DND-41 (cell line): ENCODE measurements at regions not wholly inside any gene's neighbourhood (a gene's known extent, or its start where the extent isn't known, plus 50 kb on each side); places are given as distances from the start of the nearest gene placed in this dataset.

Experiments used
- ATAC-seq: fragments of 200-7000 bp; cut with Tn5 transposase; 3 replicates; pipeline ENCODE4 v1.9.1; 2021; ENCODE audit warnings: low read depth; ENCODE audit not compliant: insufficient read depth
- DNase-seq: peaks from one replicate; pipeline ENCODE4 v3.0.0-alpha.2; 2020
- H2AFZ ChIP-seq: 2 replicates; pipeline ENCODE4 v1.6.0; 2012; ENCODE audit warnings: low read depth, low read length
- H3K27ac ChIP-seq: 2 replicates; pipeline ENCODE4 v1.5.1; 2012; ENCODE audit warnings: low read length, inconsistent platforms
- H3K27me3 ChIP-seq: fragments of 200-600 bp; sonication (generic); 2 replicates; pipeline ENCODE4 v1.6.0; 2012; ENCODE audit warnings: low read length, mild to moderate bottlenecking, inconsistent platforms; ENCODE audit not compliant: insufficient read depth, poor library complexity
- H3K36me3 ChIP-seq: 2 replicates; pipeline ENCODE4 v1.5.1; 2012; ENCODE audit warnings: low read length, inconsistent platforms; ENCODE audit not compliant: insufficient read depth
- H3K4me1 ChIP-seq: 2 replicates; pipeline ENCODE4 v1.5.1; 2012; ENCODE audit warnings: mild to moderate bottlenecking, low read length; ENCODE audit not compliant: insufficient read depth
- H3K4me2 ChIP-seq: 2 replicates; pipeline ENCODE4 v1.6.0; 2012; ENCODE audit warnings: mild to moderate bottlenecking, moderate library complexity, low read length, inconsistent platforms; ENCODE audit not compliant: insufficient read depth
- H3K4me3 ChIP-seq, 2 experiments: fragments of 200-600 bp in 1 of 2; shearing (Covaris generic) in 1 of 2; 2 replicates each; pipeline ENCODE4 v1.5.1; 2012 to 2016; ENCODE audit warnings: inconsistent platforms in 2 of 2, low read length in 2 of 2, mild to moderate bottlenecking in 2 of 2, low read depth in 1 of 2, moderate library complexity in 1 of 2
- H3K79me2 ChIP-seq: 2 replicates; pipeline ENCODE4 v1.6.0; 2012; ENCODE audit warnings: low read length, inconsistent platforms; ENCODE audit not compliant: insufficient read depth
- H3K9ac ChIP-seq: 2 replicates; pipeline ENCODE4 v1.6.0; 2012; ENCODE audit warnings: low read depth, mild to moderate bottlenecking, inconsistent platforms, low read length, moderate library complexity
- H3K9me3 ChIP-seq: 2 replicates; pipeline ENCODE4 v1.5.1; 2012; ENCODE audit warnings: low read length, moderate library complexity, mild to moderate bottlenecking, inconsistent platforms; ENCODE audit not compliant: insufficient read depth, severe bottlenecking
- H4K20me1 ChIP-seq: 2 replicates; pipeline ENCODE4 v1.6.0; 2012; ENCODE audit warnings: low read length; ENCODE audit not compliant: insufficient read depth
- EZH2 ChIP-seq: IDR thresholded peaks from 3 replicates; pipeline ENCODE4 v1.6.1; 2012; ENCODE audit warnings: borderline replicate concordance, low read depth, mild to moderate bottlenecking, moderate library complexity, low read length, inconsistent platforms; ENCODE audit not compliant: severe bottlenecking
- TF ChIP-seq, protein P1 (sequence below): IDR thresholded peaks from 2 replicates; pipeline ENCODE4 v1.5.1; 2012; ENCODE audit warnings: borderline replicate concordance, low read length, moderate library complexity, mild to moderate bottlenecking; ENCODE audit not compliant: poor library complexity, severe bottlenecking; ENCODE audit errors: extremely low read depth

DNA sequence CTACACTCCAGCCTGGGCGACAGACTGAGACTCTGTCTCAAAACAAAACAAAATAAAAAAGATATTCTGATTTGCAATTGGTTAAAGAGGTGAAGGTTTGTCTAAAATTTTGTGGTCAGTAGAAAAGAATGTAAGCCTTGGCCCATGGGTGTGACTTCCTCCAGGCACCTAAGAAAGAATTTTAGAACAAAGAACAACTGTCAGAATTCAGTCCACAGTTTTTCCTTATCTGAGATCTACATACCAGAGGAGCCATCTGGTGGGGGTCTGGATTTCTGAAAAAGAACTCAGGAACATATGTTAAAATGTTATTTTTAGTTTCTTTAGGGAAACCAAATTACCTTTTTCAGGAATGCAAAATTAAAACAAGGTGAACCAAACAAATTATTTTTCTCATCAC, 434.1 kb downstream of the ANKRD50 start:
- no peak overlapping the region for H3K27ac ChIP-seq
- no peaks in the 10 kb centered on the region for H3K36me3 ChIP-seq
- no peak overlapping the region for H2AFZ ChIP-seq
- TF ChIP-seq EZH2: no peak
- TF ChIP-seq, protein P1, sequence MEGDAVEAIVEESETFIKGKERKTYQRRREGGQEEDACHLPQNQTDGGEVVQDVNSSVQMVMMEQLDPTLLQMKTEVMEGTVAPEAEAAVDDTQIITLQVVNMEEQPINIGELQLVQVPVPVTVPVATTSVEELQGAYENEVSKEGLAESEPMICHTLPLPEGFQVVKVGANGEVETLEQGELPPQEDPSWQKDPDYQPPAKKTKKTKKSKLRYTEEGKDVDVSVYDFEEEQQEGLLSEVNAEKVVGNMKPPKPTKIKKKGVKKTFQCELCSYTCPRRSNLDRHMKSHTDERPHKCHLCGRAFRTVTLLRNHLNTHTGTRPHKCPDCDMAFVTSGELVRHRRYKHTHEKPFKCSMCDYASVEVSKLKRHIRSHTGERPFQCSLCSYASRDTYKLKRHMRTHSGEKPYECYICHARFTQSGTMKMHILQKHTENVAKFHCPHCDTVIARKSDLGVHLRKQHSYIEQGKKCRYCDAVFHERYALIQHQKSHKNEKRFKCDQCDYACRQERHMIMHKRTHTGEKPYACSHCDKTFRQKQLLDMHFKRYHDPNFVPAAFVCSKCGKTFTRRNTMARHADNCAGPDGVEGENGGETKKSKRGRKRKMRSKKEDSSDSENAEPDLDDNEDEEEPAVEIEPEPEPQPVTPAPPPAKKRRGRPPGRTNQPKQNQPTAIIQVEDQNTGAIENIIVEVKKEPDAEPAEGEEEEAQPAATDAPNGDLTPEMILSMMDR: no peak
- H3K9me3 ChIP-seq: no peaks in the 10 kb centered on the region
- no peaks in the 10 kb centered on the region for H3K27me3 ChIP-seq
- ATAC-seq (no peak), DNase-seq (no peak)
- no peaks in the 10 kb centered on the region for H4K20me1 ChIP-seq
- H3K79me2 ChIP-seq: no peaks in the 10 kb centered on the region
- H3K4me3 ChIP-seq: no peak overlapping the region
- no peak overlapping the region for H3K9ac ChIP-seq
- no peaks in the 10 kb centered on the region for H3K4me1 ChIP-seq
- no peak overlapping the region for H3K4me2 ChIP-seq

DNA sequence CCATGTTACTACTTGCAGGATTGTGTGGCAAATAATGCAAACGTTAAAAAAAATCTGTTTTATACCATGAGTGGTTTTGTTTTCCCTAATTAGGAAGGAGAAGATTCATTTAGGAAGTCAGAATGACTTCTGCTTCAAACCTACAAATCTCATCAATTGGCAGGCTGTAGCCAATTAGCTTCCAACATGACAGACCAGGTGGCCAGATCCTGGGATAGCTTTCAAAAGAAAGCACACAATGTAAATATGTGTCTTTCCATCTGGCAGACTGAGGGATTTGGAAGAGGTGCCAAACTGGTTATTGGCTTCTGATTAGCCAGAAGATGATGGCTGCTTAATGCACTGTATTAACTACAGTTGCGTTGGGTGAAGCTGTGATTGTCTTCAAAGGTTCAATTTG, 432.8 kb downstream of the ANKRD50 start:
- ATAC-seq (no peak), DNase-seq (no peak)
- Histone ChIP-seq H2AFZ (no peak overlapping the region), H3K27ac (no peak overlapping the region), H3K27me3 (no peaks in the 10 kb centered on the region), H3K9me3 (no peaks in the 10 kb centered on the region), H3K9ac (no peak overlapping the region), H3K4me2 (no peak overlapping the region), H3K4me1 (no peaks in the 10 kb centered on the region), H3K79me2 (no peaks in the 10 kb centered on the region), H3K4me3 (no peak overlapping the region), H3K36me3 (no peaks in the 10 kb centered on the region), H4K20me1 (no peaks in the 10 kb centered on the region)
- TF ChIP-seq EZH2: no peak
- TF ChIP-seq, protein P1: no peak

DNA sequence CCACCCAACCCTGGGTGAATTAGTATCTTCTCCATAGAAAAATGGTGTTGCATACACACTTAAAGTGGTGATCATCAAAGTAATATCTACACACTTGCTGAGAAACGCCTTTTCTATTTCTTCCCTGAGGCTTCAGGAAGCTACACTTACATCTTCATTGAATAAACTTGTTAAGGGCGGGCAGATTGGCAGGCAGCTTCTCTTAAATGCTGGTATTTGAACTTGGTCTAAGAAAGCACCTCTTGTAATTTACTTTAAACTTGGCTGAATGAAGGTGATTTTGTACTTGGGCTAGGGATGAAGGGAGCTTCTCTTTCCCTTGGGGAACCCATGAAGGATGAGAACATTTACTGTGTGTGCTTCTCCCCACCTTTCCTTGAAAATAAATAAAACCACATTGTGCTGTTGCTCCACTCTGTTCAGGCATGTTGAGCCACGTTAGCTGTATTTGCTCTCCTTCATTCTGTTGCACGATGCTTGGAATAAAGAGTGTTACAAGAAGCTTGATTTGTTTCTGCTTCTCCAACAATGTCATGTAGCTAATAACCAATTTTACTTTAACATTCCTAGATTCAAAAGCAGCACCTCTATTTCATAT, 430.1 kb downstream of the ANKRD50 start:
- H3K9ac ChIP-seq: no peak overlapping the region
- H3K4me1 ChIP-seq: no peaks in the 10 kb centered on the region
- TF ChIP-seq, protein P1: no peak
- no peak for TF ChIP-seq EZH2
- H3K4me2 ChIP-seq: no peak overlapping the region
- no peaks in the 10 kb centered on the region for H3K9me3 ChIP-seq
- no peaks in the 10 kb centered on the region for H3K27me3 ChIP-seq
- H4K20me1 ChIP-seq: no peaks in the 10 kb centered on the region
- H2AFZ ChIP-seq: no peak overlapping the region
- no peak overlapping the region for H3K4me3 ChIP-seq
- no peaks in the 10 kb centered on the region for H3K79me2 ChIP-seq
- H3K36me3 ChIP-seq: no peaks in the 10 kb centered on the region
- DNase-seq (no peak), ATAC-seq (no peak)
- H3K27ac ChIP-seq: no peak overlapping the region
